H1 (cell line): ENCODE measurements at regions not wholly inside any gene's neighbourhood (a gene's known extent, or its start where the extent isn't known, plus 50 kb on each side); places are given as distances from the start of the nearest gene placed in this dataset.

ENCODE experiments used
- CTCF ChIA-PET: fragments of 300-600 bp; sonication (Branson Sonifier 250); formaldehyde crosslinking; loops from one replicate; lab custom pipeline; 2021; ENCODE audit not compliant: partially characterized antibody; lab: Charles Lee
- POLR2A ChIA-PET: fragments of 300-600 bp; sonication (Branson Sonifier 250); formaldehyde crosslinking; loops from one replicate; lab custom pipeline; 2021; ENCODE audit warnings: inconsistent platforms; ENCODE audit not compliant: partially characterized antibody; lab: Charles Lee
- DNase-seq, 2 experiments: peaks; one replicate each; pipeline versions ENCODE4 v3.0.0 to v3.0.0-alpha.2; 2010 to 2022; ENCODE audit warnings: low spot score in 2 of 2, low read depth in 1 of 2, mixed read lengths in 1 of 2
- FAIRE-seq: peaks from 2 replicates; lab custom pipeline; 2011; peaks lifted over from hg19 to GRCh38; lab: Jason Lieb, UNC
- H2AFZ ChIP-seq: 2 replicates; pipeline ENCODE4 v1.8.1; 2012; ENCODE audit warnings: low read length, inconsistent platforms
- H2AK5ac ChIP-seq: 2 replicates; pipeline ENCODE4 v1.6.1; 2013; ENCODE audit warnings: low read depth, low read length
- H2BK120ac ChIP-seq: replicated peaks from 2 replicates; pipeline ENCODE3; 2013; ENCODE audit warnings: low read depth, low read length, inconsistent platforms
- H2BK12ac ChIP-seq: 2 replicates; pipeline ENCODE4 v1.6.1; 2013; ENCODE audit warnings: low read depth, low read length
- H2BK15ac ChIP-seq: 2 replicates; pipeline ENCODE4 v1.6.1; 2013; ENCODE audit warnings: low read length
- H2BK20ac ChIP-seq: 2 replicates; pipeline ENCODE4 v1.6.1; 2013; ENCODE audit warnings: low read length
- H2BK5ac ChIP-seq: 2 replicates; pipeline ENCODE4 v1.6.1; 2013; ENCODE audit warnings: low read depth, low read length
- H3K14ac ChIP-seq: 2 replicates; pipeline ENCODE4 v1.6.1; 2013; ENCODE audit warnings: inconsistent platforms; ENCODE audit not compliant: insufficient read length
- H3K18ac ChIP-seq: 2 replicates; pipeline ENCODE4 v1.6.1; 2013; ENCODE audit warnings: low read length; ENCODE audit errors: extremely low read depth
- H3K23ac ChIP-seq: 2 replicates; pipeline ENCODE4 v1.6.1; 2013; ENCODE audit warnings: inconsistent platforms; ENCODE audit not compliant: insufficient read length
- H3K23me2 ChIP-seq: 2 replicates; pipeline ENCODE4 v1.6.1; 2013; ENCODE audit warnings: low read depth, low read length
- H3K27ac ChIP-seq: 2 replicates; pipeline ENCODE4 v1.6.1; 2011; ENCODE audit warnings: low read depth, low read length, inconsistent platforms
- H3K27me3 ChIP-seq, 4 experiments: replicated peaks in 1 of 4; 1 replicate in 1 of 4; 2 replicates in 3 of 4; pipeline versions ENCODE4 v1.6.1 to v1.8.1; 2011 to 2013; ENCODE audit warnings: low read length in 3 of 4, mild to moderate bottlenecking in 3 of 4, inconsistent platforms in 2 of 4, mixed read lengths in 2 of 4, moderate library complexity in 1 of 4; ENCODE audit not compliant: control insufficient read depth in 3 of 4, insufficient read depth in 3 of 4; ENCODE audit errors: extremely low read depth in 1 of 4
- H3K36me3 ChIP-seq, 4 experiments: 2 replicates each; pipeline versions ENCODE4 v1.6.1 to v1.8.1; 2011 to 2013; ENCODE audit warnings: mild to moderate bottlenecking in 4 of 4, low read length in 3 of 4, moderate library complexity in 2 of 4, control low read depth in 1 of 4, inconsistent platforms in 1 of 4; ENCODE audit not compliant: insufficient read depth in 4 of 4, control insufficient read depth in 2 of 4
- H3K4ac ChIP-seq: replicated peaks from 2 replicates; pipeline ENCODE3; 2013; ENCODE audit warnings: low read length, low read depth, mixed read lengths, inconsistent platforms; ENCODE audit not compliant: insufficient read length
- H3K4me1 ChIP-seq, 4 experiments: replicated peaks in 1 of 4; 1 replicate in 1 of 4; 2 replicates in 3 of 4; pipeline versions ENCODE4 v1.6.1 to v1.8.1; 2011 to 2013; ENCODE audit warnings: low read length in 3 of 4, inconsistent platforms in 2 of 4, mixed read lengths in 1 of 4; ENCODE audit not compliant: insufficient read depth in 4 of 4, control insufficient read depth in 3 of 4
- H3K4me2 ChIP-seq, 2 experiments: 2 replicates each; pipeline versions ENCODE4 v1.6.1 to v1.8.1; 2011 to 2013; ENCODE audit warnings: low read depth in 2 of 2, low read length in 2 of 2, control low read depth in 1 of 2, inconsistent platforms in 1 of 2, mild to moderate bottlenecking in 1 of 2; ENCODE audit not compliant: insufficient read depth in 1 of 2
- H3K4me3 ChIP-seq, 4 experiments: fragments of 200-600, 300-600 bp in 1 of 4; sonication (generic), shearing (Covaris generic), sonication (Bioruptor Twin) in 1 of 4; 2 replicates each; pipeline versions ENCODE4 v1.5.1 to v1.8.1; 2011 to 2016; ENCODE audit warnings: low read length in 4 of 4, low read depth in 3 of 4, control low read depth in 2 of 4, inconsistent platforms in 2 of 4, mild to moderate bottlenecking in 2 of 4, mixed read lengths in 1 of 4, moderate library complexity in 1 of 4; ENCODE audit not compliant: insufficient read depth in 2 of 4; ENCODE audit errors: extremely low read depth in 1 of 4
- H3K56ac ChIP-seq: replicated peaks from 2 replicates; pipeline ENCODE3; 2013; ENCODE audit warnings: low read depth, mild to moderate bottlenecking, mixed read lengths, low read length, inconsistent platforms; ENCODE audit not compliant: insufficient read length
- H3K79me1 ChIP-seq: 2 replicates; pipeline ENCODE4 v1.6.1; 2013; ENCODE audit warnings: low read depth, low read length, control low read depth
- H3K79me2 ChIP-seq, 2 experiments: 2 replicates each; pipeline versions ENCODE4 v1.6.1 to v1.8.1; 2012 to 2013; ENCODE audit warnings: low read length in 2 of 2, mild to moderate bottlenecking in 2 of 2, inconsistent platforms in 1 of 2; ENCODE audit not compliant: insufficient read depth in 2 of 2, control insufficient read depth in 1 of 2
- H3K9ac ChIP-seq, 4 experiments: replicated peaks in 1 of 4; 1 replicate in 1 of 4; 2 replicates in 3 of 4; pipeline versions ENCODE4 v1.6.1 to v1.8.1; 2011 to 2013; ENCODE audit warnings: low read depth in 3 of 4, low read length in 3 of 4, control low read depth in 2 of 4, mild to moderate bottlenecking in 2 of 4, moderate library complexity in 2 of 4, inconsistent platforms in 1 of 4; ENCODE audit errors: extremely low read depth in 1 of 4
- H3K9me3 ChIP-seq, 2 experiments: 2 replicates each; pipeline versions ENCODE4 v1.6.1 to v1.8.1; 2012 to 2013; ENCODE audit warnings: mild to moderate bottlenecking in 2 of 2, moderate library complexity in 2 of 2, control low read depth in 1 of 2, inconsistent platforms in 1 of 2, low read depth in 1 of 2, low read length in 1 of 2, mixed read lengths in 1 of 2; ENCODE audit not compliant: insufficient read depth in 2 of 2
- H4K20me1 ChIP-seq, 2 experiments: replicated peaks in 1 of 2; 2 replicates each; pipeline versions ENCODE3 to v1.8.1; 2011 to 2013; ENCODE audit warnings: inconsistent platforms in 2 of 2, low read length in 2 of 2, mild to moderate bottlenecking in 1 of 2; ENCODE audit not compliant: insufficient read depth in 2 of 2, control insufficient read depth in 1 of 2
- H4K5ac ChIP-seq: 2 replicates; pipeline ENCODE4 v1.6.1; 2013; ENCODE audit warnings: low read length, low read depth, mixed read lengths, inconsistent platforms; ENCODE audit not compliant: insufficient read length
- H4K8ac ChIP-seq: 2 replicates; pipeline ENCODE4 v1.8.0; 2013; ENCODE audit warnings: mild to moderate bottlenecking, moderate library complexity, low read length, inconsistent platforms; ENCODE audit not compliant: insufficient read depth; ENCODE audit errors: extremely low read depth
- H4K91ac ChIP-seq: replicated peaks from 2 replicates; pipeline ENCODE3; 2013; ENCODE audit warnings: low read length, mixed read lengths, inconsistent platforms; ENCODE audit not compliant: insufficient read length
- BACH1 ChIP-seq: IDR thresholded peaks from 2 replicates; pipeline ENCODE4 v1.6.1; 2012; ENCODE audit warnings: low read length, improper control_type of control experiment
- CBX8 ChIP-seq: fragments of 300-800, 300-1000 bp; sonication (generic); IDR thresholded peaks from 2 replicates; pipeline ENCODE4 v1.7.1; 2016; ENCODE audit warnings: low read depth, low read length, borderline replicate concordance
- CHD2 ChIP-seq: IDR thresholded peaks from 2 replicates; pipeline ENCODE4 v1.6.1; 2012; ENCODE audit warnings: low read length, improper control_type of control experiment
- CTBP2 ChIP-seq: IDR thresholded peaks from 2 replicates; pipeline ENCODE4 v1.7.0; 2011; ENCODE audit warnings: borderline replicate concordance, mild to moderate bottlenecking, moderate library complexity, mixed read lengths, low read length; ENCODE audit not compliant: insufficient read depth, insufficient read length
- EP300 ChIP-seq, 2 experiments: IDR thresholded peaks; 1 replicate in 1 of 2; 2 replicates in 1 of 2; pipeline ENCODE4 v1.6.1; 2011 to 2012; ENCODE audit warnings: low read depth in 2 of 2, low read length in 2 of 2, mild to moderate bottlenecking in 2 of 2, borderline replicate concordance in 1 of 2, inconsistent platforms in 1 of 2, moderate library complexity in 1 of 2
- POU5F1 ChIP-seq: IDR thresholded peaks from 2 replicates; pipeline ENCODE4 v1.6.1; 2011; ENCODE audit warnings: low read depth, mild to moderate bottlenecking, low read length, moderate library complexity
- RAD21 ChIP-seq, 2 experiments: IDR thresholded peaks in 1 of 2; conservative IDR thresholded peaks in 1 of 2; 2 replicates each; pipeline ENCODE4 v1.6.1; 2011; ENCODE audit warnings: low read depth in 2 of 2, low read length in 2 of 2, improper control_type of control experiment in 1 of 2, inconsistent platforms in 1 of 2, mild to moderate bottlenecking in 1 of 2, moderate library complexity in 1 of 2
- RBBP5 ChIP-seq: IDR thresholded peaks from 2 replicates; pipeline ENCODE4 v1.7.1; 2012; ENCODE audit warnings: low read depth, mild to moderate bottlenecking, inconsistent platforms, low read length, moderate library complexity, borderline replicate concordance
- SP1 ChIP-seq: IDR thresholded peaks from 2 replicates; pipeline ENCODE4 v1.6.1; 2011; ENCODE audit warnings: low read depth, low read length
- TCF12 ChIP-seq: IDR thresholded peaks from 2 replicates; pipeline ENCODE4 v1.6.1; 2011; ENCODE audit warnings: low read depth, mild to moderate bottlenecking, low read length
- TEAD4 ChIP-seq: IDR thresholded peaks from 2 replicates; pipeline ENCODE4 v1.6.1; 2012; ENCODE audit warnings: low read depth, low read length, inconsistent platforms, mixed read lengths
- WGBS, 2 experiments: shearing (Covaris generic) in 1 of 2; methylation state at CpG; one replicate each; pipeline versions ENCODE4 v1.1.6 to v1.1.7; 2013 to 2015; ENCODE audit warnings: low lambda C conversion rate in 2 of 2, mixed read lengths in 2 of 2, inconsistent platforms in 1 of 2, low coverage in 1 of 2, missing lambda C conversion rate in 1 of 2; ENCODE audit not compliant: insufficient replicate concordance in 2 of 2, insufficient coverage in 1 of 2, insufficient read length in 1 of 2; ENCODE audit errors: extremely low coverage in 1 of 2, missing lambda C conversion rate in 1 of 2; 5-methylcytosine and 5-hydroxymethylcytosine counted together
- TF ChIP-seq, protein P1 (sequence below): IDR thresholded peaks from 2 replicates; pipeline ENCODE4 v1.6.1; 2012; ENCODE audit warnings: inconsistent platforms

DNA sequence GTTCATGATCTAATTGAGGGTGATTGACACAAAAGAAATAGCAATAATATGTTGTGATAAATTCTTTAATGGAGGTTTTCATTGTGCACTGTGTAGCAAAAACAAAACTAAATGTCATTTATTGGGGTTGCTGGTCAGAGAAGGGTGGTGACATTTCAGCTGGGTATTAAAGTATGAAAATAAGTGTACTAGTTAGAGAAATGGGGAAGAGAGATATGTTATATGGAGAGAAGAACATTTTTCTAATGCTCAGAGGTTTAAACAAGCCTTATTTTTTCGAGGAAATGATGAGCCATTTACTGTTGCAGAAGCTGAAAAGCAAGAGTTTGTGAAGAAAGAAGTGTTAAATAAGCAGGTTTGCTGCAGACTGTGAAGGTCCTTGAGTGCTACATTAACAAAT lies 142.7 kb upstream of the PAQR3 start:
- FAIRE-seq = no peak

More for the DNA sequence above, 142.7 kb upstream of the PAQR3 start:
- no peak overlapping the region for H2BK120ac ChIP-seq
- H2AK5ac ChIP-seq = no peak overlapping the region
- TF ChIP-seq CBX8 (no peak), SP1 (no peak), RBBP5 (no peak), CTBP2 (no peak), CHD2 (no peak), BACH1 (no peak), TEAD4 (no peak), RAD21 (IDR thresholded peaks at IDR 0.05 in 1 of 2, conservative IDR thresholded peaks at IDR 0.05 in 1 of 2; ENCODE audit: low read depth in 2 of 2, low read length in 2 of 2) (no peak), TCF12 (no peak), EP300 (IDR thresholded peaks at IDR 0.05; ENCODE audit: borderline replicate concordance in 1 of 2, low read depth in 2 of 2, low read length in 2 of 2) (no peak), POU5F1 (no peak)
- TF ChIP-seq, protein P1, sequence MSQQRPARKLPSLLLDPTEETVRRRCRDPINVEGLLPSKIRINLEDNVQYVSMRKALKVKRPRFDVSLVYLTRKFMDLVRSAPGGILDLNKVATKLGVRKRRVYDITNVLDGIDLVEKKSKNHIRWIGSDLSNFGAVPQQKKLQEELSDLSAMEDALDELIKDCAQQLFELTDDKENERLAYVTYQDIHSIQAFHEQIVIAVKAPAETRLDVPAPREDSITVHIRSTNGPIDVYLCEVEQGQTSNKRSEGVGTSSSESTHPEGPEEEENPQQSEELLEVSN = no peak
- H3K56ac ChIP-seq = no peak overlapping the region
- no peaks in the 10 kb centered on the region for H3K79me1 ChIP-seq
- ChIA-PET POLR2A (no interaction called here), CTCF (interaction anchor here (1.4 kb wide), 1 partner anchor 494 kb away, joined by 5 read pairs; no protein-coding TSS in a partner anchor)
- H2BK20ac ChIP-seq = no peak overlapping the region
- no peak overlapping the region for H3K4me2 ChIP-seq
- 0 out of 4 replicates have a peak, but pooled peaks cover 0 to 5% of the 10 kb centered on the region in 2 experiments for H3K9me3 ChIP-seq
- no peaks in the 10 kb centered on the region for H3K23me2 ChIP-seq
- no peak overlapping the region for H3K27ac ChIP-seq
- DNase-seq = no peak
- no peak overlapping the region for H2BK5ac ChIP-seq
- H3K4ac ChIP-seq = no peak overlapping the region
- H4K8ac ChIP-seq = no peak overlapping the region
- H3K4me1 ChIP-seq = peaks cover 0 to 2% (median 0%) of the 10 kb centered on the region in 4 experiments; a peak in 1 of 7 replicates
- no peak overlapping the region for H3K4me3 ChIP-seq
- no peaks in the 10 kb centered on the region for H3K27me3 ChIP-seq
- 93% methylated on average over 1 of the region's 1 CpG; no CpG with 5 or more reads in 1 of the 2 experiments for WGBS, 2 experiments
- no peaks in the 10 kb centered on the region for H4K20me1 ChIP-seq
- no peaks in the 10 kb centered on the region for H3K36me3 ChIP-seq
- no peaks in the 10 kb centered on the region for H3K79me2 ChIP-seq
- no peak overlapping the region for H2AFZ ChIP-seq
- H3K9ac ChIP-seq = no peak overlapping the region
- H3K18ac ChIP-seq = no peak overlapping the region
- H2BK12ac ChIP-seq = no peak overlapping the region
- H4K91ac ChIP-seq = no peak overlapping the region
- no peak overlapping the region for H3K14ac ChIP-seq
- H3K23ac ChIP-seq = no peak overlapping the region
- no peak overlapping the region for H2BK15ac ChIP-seq
- no peak overlapping the region for H4K5ac ChIP-seq
